ENCODE measurements at regions not wholly inside any gene's neighbourhood (a gene's known extent, or its start where the extent isn't known, plus 50 kb on each side); places are given as distances from the start of the nearest gene placed in this dataset.

GRCh38 chr12:4169531-4169930, 104.0 kb upstream of the CCND2 start:
- H3K36me3 ChIP-seq (ENCODE audit: insufficient read depth, low read length): no peaks in the 10 kb centered on the region
- no peaks in the 10 kb centered on the region for H3K9me3 ChIP-seq (ENCODE audit: low read depth, low read length)
- no peak overlapping the region for H3K9ac ChIP-seq (ENCODE audit: insufficient read length)
- H3K27ac ChIP-seq: no peak overlapping the region
- DNase-seq (ENCODE audit: low read depth, low spot score): no peak
- no peak for TF ChIP-seq POLR2AphosphoS5 (IDR thresholded peaks at IDR 0.05; ENCODE audit: borderline replicate concordance, low read depth, low read length)
- no peak for TF ChIP-seq EZH2 (IDR thresholded peaks at IDR 0.05)
- TF ChIP-seq FOXP2 (optimal IDR thresholded peaks at IDR 0.05; ENCODE audit: control extremely low read depth, extremely low read length, insufficient read depth): no peak
- H3K4me3 ChIP-seq: no peak overlapping the region

GRCh38 chr12:4168036-4168435, 105.5 kb upstream of the CCND2 start:
- DNase-seq (ENCODE audit: low read depth, low spot score): no peak
- Histone ChIP-seq H3K9me3 (ENCODE audit: low read depth, low read length) (no peaks in the 10 kb centered on the region), H3K27ac (no peak overlapping the region), H3K9ac (ENCODE audit: insufficient read length) (no peak overlapping the region), H3K36me3 (ENCODE audit: insufficient read depth, low read length) (no peaks in the 10 kb centered on the region), H3K4me3 (no peak overlapping the region)
- no peak for TF ChIP-seq EZH2 (IDR thresholded peaks at IDR 0.05)
- TF ChIP-seq FOXP2 (optimal IDR thresholded peaks at IDR 0.05; ENCODE audit: control extremely low read depth, extremely low read length, insufficient read depth): no peak
- TF ChIP-seq POLR2AphosphoS5 (IDR thresholded peaks at IDR 0.05; ENCODE audit: borderline replicate concordance, low read depth, low read length): no peak

DNA sequence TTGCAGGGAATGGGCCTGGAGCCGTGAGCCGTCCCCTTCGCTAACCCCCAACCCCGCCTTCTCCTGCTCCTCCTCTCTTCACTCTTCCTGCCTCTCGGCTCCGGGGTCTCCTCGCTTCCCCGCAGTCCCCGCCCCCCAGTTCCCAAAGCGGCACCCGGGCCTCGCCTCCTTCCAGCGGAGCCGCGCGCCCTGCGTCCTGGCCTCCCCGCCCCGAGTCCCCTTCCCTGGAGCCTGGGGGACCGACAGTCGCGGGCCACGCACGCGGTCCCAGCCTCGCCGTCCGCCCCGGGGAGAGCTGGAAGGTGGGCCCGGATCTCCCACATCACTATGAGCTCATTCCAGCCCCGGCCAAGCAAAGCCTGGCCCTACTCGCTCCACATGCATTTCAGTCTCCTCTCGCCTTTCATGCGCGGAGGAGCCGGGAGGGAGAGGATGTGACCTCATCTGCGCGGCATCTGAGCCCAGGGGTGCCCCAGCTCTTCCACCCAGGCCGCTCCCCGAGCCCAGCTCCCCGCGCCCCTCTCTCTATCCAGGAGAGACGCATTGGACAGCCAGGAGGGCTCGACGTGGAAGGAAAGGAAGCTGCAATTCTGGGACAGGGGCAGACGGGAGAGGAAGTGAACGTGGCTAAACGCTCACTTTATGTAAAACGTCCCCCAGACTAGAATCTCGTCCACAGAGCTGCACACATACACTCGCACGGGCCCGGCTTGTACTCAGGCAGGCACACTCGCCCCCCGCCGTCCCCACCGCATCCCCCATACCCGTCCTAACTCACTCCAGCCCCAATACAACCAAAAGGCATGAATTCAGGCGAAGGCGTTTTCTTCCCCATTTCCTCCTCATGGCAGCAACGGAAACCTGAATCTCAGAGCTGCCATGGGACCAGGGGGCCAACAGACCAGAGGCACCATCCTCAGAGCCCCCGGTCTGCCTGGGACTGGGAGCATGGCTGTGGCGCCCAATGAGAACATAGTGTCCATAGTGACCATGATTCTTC, 108.7 kb upstream of the CCND2 start:
- no peak for TF ChIP-seq EZH2 (IDR thresholded peaks at IDR 0.05)
- TF ChIP-seq FOXP2 (optimal IDR thresholded peaks at IDR 0.05; ENCODE audit: control extremely low read depth, extremely low read length, insufficient read depth): no peak
- TF ChIP-seq POLR2AphosphoS5 (IDR thresholded peaks at IDR 0.05; ENCODE audit: borderline replicate concordance, low read depth, low read length): no peak
- Histone ChIP-seq H3K36me3 (ENCODE audit: insufficient read depth, low read length) (no peaks in the 10 kb centered on the region), H3K9ac (ENCODE audit: insufficient read length) (no peak overlapping the region), H3K27ac (no peak overlapping the region), H3K9me3 (ENCODE audit: low read depth, low read length) (no peaks in the 10 kb centered on the region), H3K4me3 (no peak overlapping the region)
- DNase-seq (ENCODE audit: low read depth, low spot score): no peak

DNA sequence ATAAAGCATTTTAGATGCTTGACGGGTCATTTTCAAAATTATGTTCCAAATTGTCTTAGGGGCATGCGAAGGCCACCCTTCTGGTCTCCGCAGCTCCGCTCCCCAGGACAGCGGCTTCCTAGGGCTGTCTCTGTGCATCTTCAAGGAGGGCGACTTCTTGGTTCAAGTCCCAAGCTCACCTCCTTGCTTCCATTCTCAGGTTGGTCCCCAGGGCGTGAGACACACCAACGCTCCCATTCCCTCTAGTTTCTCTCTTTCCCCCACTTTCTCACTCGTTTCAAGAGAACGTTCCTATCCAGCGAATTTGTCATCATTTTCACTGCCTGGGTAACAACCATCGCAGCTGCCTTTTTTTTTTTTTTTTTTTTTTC, 109.4 kb upstream of the CCND2 start:
- Histone ChIP-seq H3K36me3 (ENCODE audit: insufficient read depth, low read length) (no peaks in the 10 kb centered on the region), H3K27ac (no peak overlapping the region), H3K9ac (ENCODE audit: insufficient read length) (no peak overlapping the region), H3K9me3 (ENCODE audit: low read depth, low read length) (no peaks in the 10 kb centered on the region), H3K4me3 (no peak overlapping the region)
- DNase-seq (ENCODE audit: low read depth, low spot score): no peak
- TF ChIP-seq EZH2 (IDR thresholded peaks at IDR 0.05) (no peak), FOXP2 (optimal IDR thresholded peaks at IDR 0.05; ENCODE audit: control extremely low read depth, extremely low read length, insufficient read depth) (no peak), POLR2AphosphoS5 (IDR thresholded peaks at IDR 0.05; ENCODE audit: borderline replicate concordance, low read depth, low read length) (no peak)

- DNase-seq (ENCODE audit: low read depth, low spot score): no peak
- no peak overlapping the region for H3K4me3 ChIP-seq
- no peaks in the 10 kb centered on the region for H3K9me3 ChIP-seq (ENCODE audit: low read depth, low read length)
- TF ChIP-seq FOXP2 (optimal IDR thresholded peaks at IDR 0.05; ENCODE audit: control extremely low read depth, extremely low read length, insufficient read depth) (no peak), POLR2AphosphoS5 (IDR thresholded peaks at IDR 0.05; ENCODE audit: borderline replicate concordance, low read depth, low read length) (no peak), EZH2 (IDR thresholded peaks at IDR 0.05) (no peak)
- no peaks in the 10 kb centered on the region for H3K36me3 ChIP-seq (ENCODE audit: insufficient read depth, low read length)
- no peak overlapping the region for H3K27ac ChIP-seq
- no peak overlapping the region for H3K9ac ChIP-seq (ENCODE audit: insufficient read length)
These were observed 111.8 kb upstream of the CCND2 start for GRCh38 chr12:4161718-4162117.

DNA sequence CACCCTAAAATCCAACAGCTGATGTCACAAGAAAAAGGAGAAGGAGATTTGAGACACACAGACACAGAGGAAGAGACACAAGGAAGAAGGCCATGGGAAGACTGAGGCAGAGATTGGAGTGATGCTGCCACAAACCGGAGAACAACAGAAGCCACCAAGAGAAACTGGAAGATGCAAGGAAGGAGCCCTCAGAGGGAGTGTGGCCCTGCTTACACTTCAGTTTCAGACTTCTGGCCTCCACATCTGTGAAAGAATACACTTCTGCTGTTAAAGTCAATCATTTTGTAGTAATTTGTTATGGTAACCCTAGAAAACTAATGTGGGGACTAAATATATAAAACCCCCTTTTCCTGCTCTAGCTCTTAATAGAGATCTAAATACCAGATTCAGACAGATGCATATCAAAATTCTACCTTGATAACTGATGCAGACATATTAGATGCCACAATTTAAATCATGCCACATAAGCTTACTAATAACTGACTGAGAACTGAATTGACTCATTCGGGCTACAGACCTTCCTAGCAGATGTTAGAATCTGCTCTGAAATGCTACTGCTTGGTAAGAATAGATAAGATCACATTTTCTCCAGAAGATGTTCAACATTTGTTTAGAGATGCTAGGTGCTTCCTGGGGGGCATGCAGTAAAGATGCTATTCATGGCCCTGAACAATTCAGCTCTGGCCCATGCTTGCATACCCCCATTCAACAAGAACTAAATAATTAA, 113.1 kb upstream of the CCND2 start:
- no peak for DNase-seq (ENCODE audit: low read depth, low spot score)
- H3K36me3 ChIP-seq (ENCODE audit: insufficient read depth, low read length): no peaks in the 10 kb centered on the region
- H3K27ac ChIP-seq: no peak overlapping the region
- TF ChIP-seq EZH2 (IDR thresholded peaks at IDR 0.05) (no peak), FOXP2 (optimal IDR thresholded peaks at IDR 0.05; ENCODE audit: control extremely low read depth, extremely low read length, insufficient read depth) (no peak)
- H3K4me3 ChIP-seq: no peak overlapping the region
- H3K9me3 ChIP-seq (ENCODE audit: low read depth, low read length): no peaks in the 10 kb centered on the region
- no peak overlapping the region for H3K9ac ChIP-seq (ENCODE audit: insufficient read length)

GRCh38 chr12:4159851-4160250, 113.7 kb upstream of the CCND2 start:
- Histone ChIP-seq H3K9ac (ENCODE audit: insufficient read length) (no peak overlapping the region), H3K36me3 (ENCODE audit: insufficient read depth, low read length) (no peaks in the 10 kb centered on the region), H3K27ac (no peak overlapping the region), H3K9me3 (ENCODE audit: low read depth, low read length) (no peaks in the 10 kb centered on the region), H3K4me3 (no peak overlapping the region)
- TF ChIP-seq FOXP2 (optimal IDR thresholded peaks at IDR 0.05; ENCODE audit: control extremely low read depth, extremely low read length, insufficient read depth) (no peak), EZH2 (IDR thresholded peaks at IDR 0.05) (no peak), POLR2AphosphoS5 (IDR thresholded peaks at IDR 0.05; ENCODE audit: borderline replicate concordance, low read depth, low read length) (no peak)
- DNase-seq (ENCODE audit: low read depth, low spot score): no peak

- Histone ChIP-seq H3K27ac (no peak overlapping the region), H3K4me3 (no peak overlapping the region), H3K36me3 (ENCODE audit: insufficient read depth, low read length) (no peaks in the 10 kb centered on the region), H3K9me3 (ENCODE audit: low read depth, low read length) (no peaks in the 10 kb centered on the region), H3K9ac (ENCODE audit: insufficient read length) (no peak overlapping the region)
- TF ChIP-seq FOXP2 (optimal IDR thresholded peaks at IDR 0.05; ENCODE audit: control extremely low read depth, extremely low read length, insufficient read depth) (no peak), EZH2 (IDR thresholded peaks at IDR 0.05) (no peak), POLR2AphosphoS5 (IDR thresholded peaks at IDR 0.05; ENCODE audit: borderline replicate concordance, low read depth, low read length) (no peak)
- DNase-seq (ENCODE audit: low read depth, low spot score): no peak
These were observed 115.3 kb upstream of the CCND2 start for GRCh38 chr12:4158306-4158705.

Measured in SK-N-MC (cell line).